Fibroblast of lung (primary cell): ENCODE measurements at regions not wholly inside any gene's neighbourhood (a gene's known extent, or its start where the extent isn't known, plus 50 kb on each side); places are given as distances from the start of the nearest gene placed in this dataset.

Experiments used
- DNase-seq, 2 donors: peaks; one replicate each; pipeline versions ENCODE4 v3.0.0 to v3.0.0-alpha.2; 2010; ENCODE audit warnings: low read depth in 2 of 2
- H2AFZ ChIP-seq: 2 replicates; pipeline ENCODE4 v1.5.1; 2012; ENCODE audit warnings: low read length, control low read depth, inconsistent platforms
- H3K27ac ChIP-seq: 2 replicates; pipeline ENCODE4 v1.5.1; 2011; ENCODE audit warnings: low read length, control low read depth; ENCODE audit not compliant: insufficient read depth
- H3K27me3 ChIP-seq: 2 replicates; pipeline ENCODE4 v1.5.1; 2011; ENCODE audit warnings: mild to moderate bottlenecking, low read length; ENCODE audit not compliant: control insufficient read depth, insufficient read depth
- H3K36me3 ChIP-seq: 2 replicates; pipeline ENCODE4 v1.5.1; 2011; ENCODE audit warnings: low read length; ENCODE audit not compliant: control insufficient read depth, insufficient read depth
- H3K4me1 ChIP-seq: 2 replicates; pipeline ENCODE4 v1.5.1; 2011; ENCODE audit warnings: low read length; ENCODE audit not compliant: control insufficient read depth, insufficient read depth; ENCODE audit errors: extremely low read depth
- H3K4me2 ChIP-seq: 2 replicates; pipeline ENCODE4 v1.5.1; 2011; ENCODE audit warnings: low read length, control low read depth; ENCODE audit not compliant: insufficient read depth; ENCODE audit errors: extremely low read depth
- H3K4me3 ChIP-seq, 4 experiments: fragments of 200-600 bp in 1 of 4; sonication (generic) in 1 of 4; replicated peaks in 1 of 4; 2 replicates each; pipeline ENCODE4 v1.5.1; 2011 to 2016; ENCODE audit warnings: low read length in 4 of 4, low read depth in 3 of 4, mild to moderate bottlenecking in 3 of 4, control low read depth in 2 of 4, inconsistent platforms in 1 of 4, mixed read lengths in 1 of 4; ENCODE audit not compliant: insufficient read depth in 1 of 4; ENCODE audit errors: control extremely low read depth in 1 of 4
- H3K79me2 ChIP-seq: 2 replicates; pipeline ENCODE4 v1.5.1; 2012; ENCODE audit warnings: mild to moderate bottlenecking, low read length, inconsistent platforms; ENCODE audit not compliant: control insufficient read depth, insufficient read depth
- H3K9ac ChIP-seq: 2 replicates; pipeline ENCODE4 v1.5.1; 2011; ENCODE audit warnings: mild to moderate bottlenecking, low read length, control low read depth; ENCODE audit not compliant: insufficient read depth
- H3K9me3 ChIP-seq: 2 replicates; pipeline ENCODE4 v1.5.1; 2012; ENCODE audit warnings: low read depth, low read length; ENCODE audit not compliant: control insufficient read depth, insufficient read depth
- H4K20me1 ChIP-seq: 2 replicates; pipeline ENCODE4 v1.5.1; 2011; ENCODE audit warnings: low read length; ENCODE audit not compliant: control insufficient read depth, insufficient read depth; ENCODE audit errors: extremely low read depth
- CTCF ChIP-seq, 2 donors: IDR thresholded peaks in 1 of 2; conservative IDR thresholded peaks in 1 of 2; 1 replicate in 1 of 2; 2 replicates in 1 of 2; pipeline ENCODE4 v1.5.1; 2011 to 2012; ENCODE audit warnings: low read length in 2 of 2, control low read depth in 1 of 2, inconsistent platforms in 1 of 2, low read depth in 1 of 2, mild to moderate bottlenecking in 1 of 2
- EZH2 ChIP-seq: IDR thresholded peaks from 2 replicates; pipeline ENCODE4 v1.5.1; 2012; ENCODE audit warnings: low read length, control low read depth, mild to moderate bottlenecking; ENCODE audit errors: missing control alignments

GRCh38 chr1:232112076-232112475, 485.5 kb downstream of the DISC1 start:
- no peak overlapping the region for H3K27ac ChIP-seq
- no peak for DNase-seq
- no peak overlapping the region for H3K9ac ChIP-seq
- no peak for TF ChIP-seq EZH2
- TF ChIP-seq CTCF (conservative IDR thresholded peaks at IDR 0.05 in 1 of 2, IDR thresholded peaks at IDR 0.05 in 1 of 2; ENCODE audit: low read depth in 1 of 2, low read length in 2 of 2) = no peak
- H3K27me3 ChIP-seq = no peaks in the 10 kb centered on the region
- no peaks in the 10 kb centered on the region for H3K9me3 ChIP-seq
- H3K4me2 ChIP-seq = no peak overlapping the region
- H3K4me1 ChIP-seq = no peaks in the 10 kb centered on the region
- H3K36me3 ChIP-seq = no peaks in the 10 kb centered on the region
- no peak overlapping the region for H3K4me3 ChIP-seq
- no peaks in the 10 kb centered on the region for H3K79me2 ChIP-seq
- H4K20me1 ChIP-seq = no peaks in the 10 kb centered on the region
- no peak overlapping the region for H2AFZ ChIP-seq

- H3K36me3 ChIP-seq = no peaks in the 10 kb centered on the region
- no peaks in the 10 kb centered on the region for H4K20me1 ChIP-seq
- H3K4me3 ChIP-seq = no peak overlapping the region
- H2AFZ ChIP-seq = no peak overlapping the region
- H3K9ac ChIP-seq = no peak overlapping the region
- no peaks in the 10 kb centered on the region for H3K79me2 ChIP-seq
- TF ChIP-seq CTCF (conservative IDR thresholded peaks at IDR 0.05 in 1 of 2, IDR thresholded peaks at IDR 0.05 in 1 of 2; ENCODE audit: low read depth in 1 of 2, low read length in 2 of 2) (no peak), EZH2 (no peak)
- no peak overlapping the region for H3K4me2 ChIP-seq
- no peaks in the 10 kb centered on the region for H3K27me3 ChIP-seq
- H3K4me1 ChIP-seq = no peaks in the 10 kb centered on the region
- H3K9me3 ChIP-seq = no peaks in the 10 kb centered on the region
- no peak overlapping the region for H3K27ac ChIP-seq
- DNase-seq = peak in 1 of 2 donors; percentile 16
Observed at GRCh38 chr1:232111611-232112010, 485.0 kb downstream of the DISC1 start.

- no peak overlapping the region for H3K4me2 ChIP-seq
- H2AFZ ChIP-seq = no peak overlapping the region
- no peak overlapping the region for H3K27ac ChIP-seq
Observed at GRCh38 chr1:232110281-232111090, 483.9 kb downstream of the DISC1 start.

More at GRCh38 chr1:232110281-232111090, 483.9 kb downstream of the DISC1 start:
- Histone ChIP-seq H3K4me1 (no peaks in the 10 kb centered on the region), H3K36me3 (no peaks in the 10 kb centered on the region), H3K79me2 (no peaks in the 10 kb centered on the region), H4K20me1 (no peaks in the 10 kb centered on the region), H3K9me3 (no peaks in the 10 kb centered on the region), H3K4me3 (no peak overlapping the region), H3K27me3 (no peaks in the 10 kb centered on the region), H3K9ac (no peak overlapping the region)
- DNase-seq = peak; percentile 18 to 83
- TF ChIP-seq EZH2 (no peak), CTCF (conservative IDR thresholded peaks at IDR 0.05 in 1 of 2, IDR thresholded peaks at IDR 0.05 in 1 of 2; ENCODE audit: low read depth in 1 of 2, low read length in 2 of 2) (no peak)
